H1 (cell line): ENCODE measurements at regions not wholly inside any gene's neighbourhood (a gene's known extent, or its start where the extent isn't known, plus 50 kb on each side); places are given as distances from the start of the nearest gene placed in this dataset.

Experiments used
- CTCF ChIA-PET: fragments of 300-600 bp; sonication (Branson Sonifier 250); formaldehyde crosslinking; loops from one replicate; lab custom pipeline; 2021; ENCODE audit not compliant: partially characterized antibody; lab: Charles Lee
- POLR2A ChIA-PET: fragments of 300-600 bp; sonication (Branson Sonifier 250); formaldehyde crosslinking; loops from one replicate; lab custom pipeline; 2021; ENCODE audit warnings: inconsistent platforms; ENCODE audit not compliant: partially characterized antibody; lab: Charles Lee
- DNase-seq, 2 experiments: peaks; one replicate each; pipeline versions ENCODE4 v3.0.0 to v3.0.0-alpha.2; 2010 to 2022; ENCODE audit warnings: low spot score in 2 of 2, low read depth in 1 of 2, mixed read lengths in 1 of 2
- FAIRE-seq: peaks from 2 replicates; lab custom pipeline; 2011; peaks lifted over from hg19 to GRCh38; lab: Jason Lieb, UNC
- H2AFZ ChIP-seq: 2 replicates; pipeline ENCODE4 v1.8.1; 2012; ENCODE audit warnings: low read length, inconsistent platforms
- H2AK5ac ChIP-seq: 2 replicates; pipeline ENCODE4 v1.6.1; 2013; ENCODE audit warnings: low read depth, low read length
- H2BK120ac ChIP-seq: replicated peaks from 2 replicates; pipeline ENCODE3; 2013; ENCODE audit warnings: low read depth, low read length, inconsistent platforms
- H2BK12ac ChIP-seq: 2 replicates; pipeline ENCODE4 v1.6.1; 2013; ENCODE audit warnings: low read depth, low read length
- H2BK15ac ChIP-seq: 2 replicates; pipeline ENCODE4 v1.6.1; 2013; ENCODE audit warnings: low read length
- H2BK20ac ChIP-seq: 2 replicates; pipeline ENCODE4 v1.6.1; 2013; ENCODE audit warnings: low read length
- H2BK5ac ChIP-seq: 2 replicates; pipeline ENCODE4 v1.6.1; 2013; ENCODE audit warnings: low read depth, low read length
- H3K14ac ChIP-seq: 2 replicates; pipeline ENCODE4 v1.6.1; 2013; ENCODE audit warnings: inconsistent platforms; ENCODE audit not compliant: insufficient read length
- H3K18ac ChIP-seq: 2 replicates; pipeline ENCODE4 v1.6.1; 2013; ENCODE audit warnings: low read length; ENCODE audit errors: extremely low read depth
- H3K23ac ChIP-seq: 2 replicates; pipeline ENCODE4 v1.6.1; 2013; ENCODE audit warnings: inconsistent platforms; ENCODE audit not compliant: insufficient read length
- H3K23me2 ChIP-seq: 2 replicates; pipeline ENCODE4 v1.6.1; 2013; ENCODE audit warnings: low read depth, low read length
- H3K27ac ChIP-seq: 2 replicates; pipeline ENCODE4 v1.6.1; 2011; ENCODE audit warnings: low read depth, low read length, inconsistent platforms
- H3K27me3 ChIP-seq, 4 experiments: replicated peaks in 1 of 4; 1 replicate in 1 of 4; 2 replicates in 3 of 4; pipeline versions ENCODE4 v1.6.1 to v1.8.1; 2011 to 2013; ENCODE audit warnings: low read length in 3 of 4, mild to moderate bottlenecking in 3 of 4, inconsistent platforms in 2 of 4, mixed read lengths in 2 of 4, moderate library complexity in 1 of 4; ENCODE audit not compliant: control insufficient read depth in 3 of 4, insufficient read depth in 3 of 4; ENCODE audit errors: extremely low read depth in 1 of 4
- H3K36me3 ChIP-seq, 4 experiments: 2 replicates each; pipeline versions ENCODE4 v1.6.1 to v1.8.1; 2011 to 2013; ENCODE audit warnings: mild to moderate bottlenecking in 4 of 4, low read length in 3 of 4, moderate library complexity in 2 of 4, control low read depth in 1 of 4, inconsistent platforms in 1 of 4; ENCODE audit not compliant: insufficient read depth in 4 of 4, control insufficient read depth in 2 of 4
- H3K4ac ChIP-seq: replicated peaks from 2 replicates; pipeline ENCODE3; 2013; ENCODE audit warnings: low read length, low read depth, mixed read lengths, inconsistent platforms; ENCODE audit not compliant: insufficient read length
- H3K4me1 ChIP-seq, 4 experiments: replicated peaks in 1 of 4; 1 replicate in 1 of 4; 2 replicates in 3 of 4; pipeline versions ENCODE4 v1.6.1 to v1.8.1; 2011 to 2013; ENCODE audit warnings: low read length in 3 of 4, inconsistent platforms in 2 of 4, mixed read lengths in 1 of 4; ENCODE audit not compliant: insufficient read depth in 4 of 4, control insufficient read depth in 3 of 4
- H3K4me2 ChIP-seq, 2 experiments: 2 replicates each; pipeline versions ENCODE4 v1.6.1 to v1.8.1; 2011 to 2013; ENCODE audit warnings: low read depth in 2 of 2, low read length in 2 of 2, control low read depth in 1 of 2, inconsistent platforms in 1 of 2, mild to moderate bottlenecking in 1 of 2; ENCODE audit not compliant: insufficient read depth in 1 of 2
- H3K4me3 ChIP-seq, 4 experiments: fragments of 200-600, 300-600 bp in 1 of 4; sonication (generic), shearing (Covaris generic), sonication (Bioruptor Twin) in 1 of 4; 2 replicates each; pipeline versions ENCODE4 v1.5.1 to v1.8.1; 2011 to 2016; ENCODE audit warnings: low read length in 4 of 4, low read depth in 3 of 4, control low read depth in 2 of 4, inconsistent platforms in 2 of 4, mild to moderate bottlenecking in 2 of 4, mixed read lengths in 1 of 4, moderate library complexity in 1 of 4; ENCODE audit not compliant: insufficient read depth in 2 of 4; ENCODE audit errors: extremely low read depth in 1 of 4
- H3K56ac ChIP-seq: replicated peaks from 2 replicates; pipeline ENCODE3; 2013; ENCODE audit warnings: low read depth, mild to moderate bottlenecking, mixed read lengths, low read length, inconsistent platforms; ENCODE audit not compliant: insufficient read length
- H3K79me1 ChIP-seq: 2 replicates; pipeline ENCODE4 v1.6.1; 2013; ENCODE audit warnings: low read depth, low read length, control low read depth
- H3K79me2 ChIP-seq, 2 experiments: 2 replicates each; pipeline versions ENCODE4 v1.6.1 to v1.8.1; 2012 to 2013; ENCODE audit warnings: low read length in 2 of 2, mild to moderate bottlenecking in 2 of 2, inconsistent platforms in 1 of 2; ENCODE audit not compliant: insufficient read depth in 2 of 2, control insufficient read depth in 1 of 2
- H3K9ac ChIP-seq, 4 experiments: replicated peaks in 1 of 4; 1 replicate in 1 of 4; 2 replicates in 3 of 4; pipeline versions ENCODE4 v1.6.1 to v1.8.1; 2011 to 2013; ENCODE audit warnings: low read depth in 3 of 4, low read length in 3 of 4, control low read depth in 2 of 4, mild to moderate bottlenecking in 2 of 4, moderate library complexity in 2 of 4, inconsistent platforms in 1 of 4; ENCODE audit errors: extremely low read depth in 1 of 4
- H3K9me3 ChIP-seq, 2 experiments: 2 replicates each; pipeline versions ENCODE4 v1.6.1 to v1.8.1; 2012 to 2013; ENCODE audit warnings: mild to moderate bottlenecking in 2 of 2, moderate library complexity in 2 of 2, control low read depth in 1 of 2, inconsistent platforms in 1 of 2, low read depth in 1 of 2, low read length in 1 of 2, mixed read lengths in 1 of 2; ENCODE audit not compliant: insufficient read depth in 2 of 2
- H4K20me1 ChIP-seq, 2 experiments: replicated peaks in 1 of 2; 2 replicates each; pipeline versions ENCODE3 to v1.8.1; 2011 to 2013; ENCODE audit warnings: inconsistent platforms in 2 of 2, low read length in 2 of 2, mild to moderate bottlenecking in 1 of 2; ENCODE audit not compliant: insufficient read depth in 2 of 2, control insufficient read depth in 1 of 2
- H4K5ac ChIP-seq: 2 replicates; pipeline ENCODE4 v1.6.1; 2013; ENCODE audit warnings: low read length, low read depth, mixed read lengths, inconsistent platforms; ENCODE audit not compliant: insufficient read length
- H4K8ac ChIP-seq: 2 replicates; pipeline ENCODE4 v1.8.0; 2013; ENCODE audit warnings: mild to moderate bottlenecking, moderate library complexity, low read length, inconsistent platforms; ENCODE audit not compliant: insufficient read depth; ENCODE audit errors: extremely low read depth
- H4K91ac ChIP-seq: replicated peaks from 2 replicates; pipeline ENCODE3; 2013; ENCODE audit warnings: low read length, mixed read lengths, inconsistent platforms; ENCODE audit not compliant: insufficient read length
- ASH2L ChIP-seq: fragments of 200-600, 300-600 bp; sonication (generic); IDR thresholded peaks from one replicate; pipeline ENCODE4 v1.7.1; 2017; ENCODE audit warnings: low read length
- EGR1 ChIP-seq: IDR thresholded peaks from 2 replicates; pipeline ENCODE4 v1.6.1; 2011; ENCODE audit warnings: low read depth, low read length, borderline replicate concordance
- EZH2 ChIP-seq: fragments of 200-600 bp; sonication (generic); IDR thresholded peaks from 2 replicates; pipeline ENCODE4 v1.7.1; 2012; ENCODE audit warnings: low read depth, mild to moderate bottlenecking, moderate library complexity, low read length, inconsistent platforms; ENCODE audit not compliant: severe bottlenecking
- FOSL1 ChIP-seq: IDR thresholded peaks from 2 replicates; pipeline ENCODE4 v1.6.1; 2011; ENCODE audit warnings: mild to moderate bottlenecking, low read depth, low read length, moderate library complexity; ENCODE audit not compliant: insufficient read depth
- JUN ChIP-seq: IDR thresholded peaks from 2 replicates; pipeline ENCODE4 v1.6.1; 2011; ENCODE audit warnings: low read depth, mild to moderate bottlenecking, improper control_type of control experiment, low read length
- MAFK ChIP-seq: IDR thresholded peaks from 2 replicates; pipeline ENCODE4 v1.6.1; 2012; ENCODE audit warnings: low read depth, mild to moderate bottlenecking, improper control_type of control experiment, low read length
- POU5F1 ChIP-seq: IDR thresholded peaks from 2 replicates; pipeline ENCODE4 v1.6.1; 2011; ENCODE audit warnings: low read depth, mild to moderate bottlenecking, low read length, moderate library complexity
- RBBP5 ChIP-seq: IDR thresholded peaks from 2 replicates; pipeline ENCODE4 v1.7.1; 2012; ENCODE audit warnings: low read depth, mild to moderate bottlenecking, inconsistent platforms, low read length, moderate library complexity, borderline replicate concordance
- RFX5 ChIP-seq: IDR thresholded peaks from 2 replicates; pipeline ENCODE4 v1.6.1; 2011; ENCODE audit warnings: low read depth, low read length, improper control_type of control experiment, borderline replicate concordance
- SP2 ChIP-seq: IDR thresholded peaks from 2 replicates; pipeline ENCODE4 v1.6.1; 2012; ENCODE audit warnings: mild to moderate bottlenecking, low read length, inconsistent platforms
- SRF ChIP-seq: IDR thresholded peaks from 2 replicates; pipeline ENCODE4 v1.6.1; 2011; ENCODE audit warnings: mild to moderate bottlenecking, low read depth, low read length, moderate library complexity
- WGBS, 2 experiments: shearing (Covaris generic) in 1 of 2; methylation state at CpG; one replicate each; pipeline versions ENCODE4 v1.1.6 to v1.1.7; 2013 to 2015; ENCODE audit warnings: low lambda C conversion rate in 2 of 2, mixed read lengths in 2 of 2, inconsistent platforms in 1 of 2, low coverage in 1 of 2, missing lambda C conversion rate in 1 of 2; ENCODE audit not compliant: insufficient replicate concordance in 2 of 2, insufficient coverage in 1 of 2, insufficient read length in 1 of 2; ENCODE audit errors: extremely low coverage in 1 of 2, missing lambda C conversion rate in 1 of 2; 5-methylcytosine and 5-hydroxymethylcytosine counted together

DNA sequence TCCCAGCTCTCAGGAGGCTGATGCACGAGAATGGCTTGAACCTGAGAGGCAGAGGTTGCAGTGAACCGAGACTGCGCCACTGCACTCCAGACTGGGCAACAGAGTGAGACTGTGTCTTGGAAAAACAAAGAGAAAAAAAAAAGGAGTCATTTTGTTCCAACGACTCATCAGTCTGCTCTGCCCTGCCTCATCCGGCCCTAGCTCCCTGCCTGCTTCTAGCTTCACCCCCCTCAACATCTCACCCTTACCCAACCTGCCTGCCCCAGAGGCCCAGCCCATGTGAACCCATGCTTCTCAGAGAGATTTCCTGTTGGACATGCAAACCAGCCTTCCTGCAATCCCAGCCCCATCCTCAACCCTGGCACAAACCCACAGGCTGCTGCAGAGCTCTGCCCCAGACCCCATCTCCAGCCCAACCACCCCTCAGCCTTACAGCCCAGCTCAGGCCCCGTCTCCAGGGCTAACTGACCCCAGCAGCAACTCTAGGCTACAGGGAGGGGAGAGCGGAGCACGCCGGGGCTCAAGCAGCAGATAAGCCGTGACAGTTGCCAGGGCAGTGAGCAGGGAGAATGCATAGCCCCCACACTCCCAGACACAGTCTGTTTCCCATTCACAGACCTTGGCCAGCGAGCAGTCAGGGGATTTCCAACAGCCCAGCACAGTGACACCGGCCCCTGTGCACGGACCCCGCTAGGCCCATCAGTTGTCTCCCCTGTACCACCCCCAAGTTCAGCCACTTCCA, 86.0 kb upstream of the KCTD7 start:
- Histone ChIP-seq H3K9me3 (no peaks in the 10 kb centered on the region), H3K4me1 (peaks cover 0 to 4% (median 0%) of the 10 kb centered on the region in 4 experiments; a peak in 2 of 7 replicates), H3K4me3 (no peak overlapping the region), H3K14ac (no peak overlapping the region), H2BK12ac (no peak overlapping the region), H2BK20ac (no peak overlapping the region), H3K4me2 (no peak overlapping the region), H3K23ac (no peak overlapping the region), H3K9ac (no peak overlapping the region), H4K91ac (no peak overlapping the region), H3K23me2 (no peaks in the 10 kb centered on the region), H2AK5ac (no peak overlapping the region), H2BK120ac (no peak overlapping the region), H3K79me1 (no peaks in the 10 kb centered on the region; the same call in 1 of the 2 replicates), H2BK5ac (no peak overlapping the region), H3K27ac (no peak overlapping the region), H3K36me3 (peaks cover 0 to 7% (median 4%) of the 10 kb centered on the region in 4 experiments; a peak in 3 of 8 replicates), H4K5ac (no peak overlapping the region), H4K20me1 (peaks cover 0 to 2% of the 10 kb centered on the region in 2 experiments), H3K18ac (no peak overlapping the region), H3K79me2 (no peaks in the 10 kb centered on the region), H2AFZ (no peak overlapping the region), H3K27me3 (no peaks in the 10 kb centered on the region), H3K56ac (no peak overlapping the region), H2BK15ac (no peak overlapping the region), H4K8ac (peak overlapping the region; percentile 25; the same call in 1 of the 2 replicates), H3K4ac (no peak overlapping the region)
- TF ChIP-seq RBBP5 = no peak
- TF ChIP-seq SRF = no peak
- no peak for TF ChIP-seq SP2
- no peak for TF ChIP-seq POU5F1
- TF ChIP-seq JUN = no peak
- no peak for TF ChIP-seq RFX5
- no peak for TF ChIP-seq ASH2L
- TF ChIP-seq FOSL1 = no peak
- no peak for TF ChIP-seq EZH2
- no peak for TF ChIP-seq EGR1
- no peak for TF ChIP-seq MAFK
- WGBS, 2 experiments = 95% methylated on average over 14 of the region's 14 CpGs; no CpG with 5 or more reads in 1 of the 2 experiments
- ChIA-PET POLR2A (interaction anchor here (0.6 to 1.3 kb wide), 6 partner anchors 11 to 420 kb away, joined by 3 to 5 read pairs (median 3); no protein-coding TSS in a partner anchor), CTCF (no interaction called here)
- no peak for DNase-seq
- FAIRE-seq = no peak
